IMR-90 (cell line): ENCODE measurements at regions not wholly inside any gene's neighbourhood (a gene's known extent, or its start where the extent isn't known, plus 50 kb on each side); places are given as distances from the start of the nearest gene placed in this dataset.

Experiments
- ATAC-seq: fragments of 200-7000 bp; cut with Tn5 transposase; 2 replicates; pipeline ENCODE4 v1.9.1; 2020; ENCODE audit warnings: low read depth, mild to moderate bottlenecking, moderate library complexity
- BruUV-seq: library from RNA; stranded (reverse); fragments of 400-500 nt; replicated peaks from 2 replicates; lab custom pipeline; 2021; lab: Mats Ljungman, UMichigan
- CTCF ChIA-PET: fragments of 300-600 bp; formaldehyde crosslinking; extraction: SDS; loops from one replicate; lab custom pipeline; 2021; ENCODE audit warnings: antibody characterized with exemption; lab: Yijun Ruan, JAX
- POLR2A ChIA-PET: fragments of 300-600 bp; sonication (Branson Sonifier 250); formaldehyde crosslinking; loops from one replicate; lab custom pipeline; 2022; ENCODE audit warnings: antibody characterized with exemption; ENCODE audit not compliant: unreplicated experiment; lab: Charles Lee
- DNase-seq: peaks from one replicate; pipeline ENCODE4 v3.0.0; 2013
- H2AFZ ChIP-seq: replicated peaks from 2 replicates; pipeline ENCODE3; 2013; ENCODE audit warnings: low read length, mild to moderate bottlenecking; ENCODE audit not compliant: poor library complexity
- H2AK5ac ChIP-seq: 2 replicates; pipeline ENCODE4 v1.6.1; 2013; ENCODE audit warnings: low read depth, low read length, inconsistent platforms
- H2AK9ac ChIP-seq: replicated peaks from 2 replicates; pipeline ENCODE3; 2013; ENCODE audit warnings: mild to moderate bottlenecking, low read depth, low read length, moderate library complexity; ENCODE audit not compliant: poor library complexity
- H2BK120ac ChIP-seq: 2 replicates; pipeline ENCODE4 v1.6.1; 2013; ENCODE audit warnings: low read depth, low read length, inconsistent platforms
- H2BK15ac ChIP-seq: 3 replicates; pipeline ENCODE4 v1.6.1; 2013; ENCODE audit warnings: low read depth, low read length, inconsistent platforms
- H2BK20ac ChIP-seq: 2 replicates; pipeline ENCODE4 v1.6.1; 2013; ENCODE audit warnings: low read depth, mild to moderate bottlenecking, inconsistent platforms, low read length, moderate library complexity
- H2BK5ac ChIP-seq: 2 replicates; pipeline ENCODE4 v1.6.1; 2013; ENCODE audit warnings: mild to moderate bottlenecking, low read depth, low read length, inconsistent platforms; ENCODE audit not compliant: poor library complexity, severe bottlenecking
- H3K14ac ChIP-seq: replicated peaks from 2 replicates; pipeline ENCODE4 v1.6.1; 2013; ENCODE audit warnings: low read depth, low read length, inconsistent platforms
- H3K18ac ChIP-seq: 2 replicates; pipeline ENCODE4 v1.6.1; 2013; ENCODE audit warnings: low read depth, low read length, control low read depth
- H3K23ac ChIP-seq: 2 replicates; pipeline ENCODE4 v1.6.1; 2013; ENCODE audit warnings: low read depth, low read length, inconsistent platforms
- H3K27ac ChIP-seq: 2 replicates; pipeline ENCODE4 v1.5.1; 2013; ENCODE audit warnings: mild to moderate bottlenecking, control low read depth, low read length; ENCODE audit not compliant: insufficient read depth
- H3K27me3 ChIP-seq: 2 replicates; pipeline ENCODE4 v1.6.1; 2013; ENCODE audit warnings: low read length; ENCODE audit not compliant: control insufficient read depth, insufficient read depth
- H3K36me3 ChIP-seq: 2 replicates; pipeline ENCODE4 v1.6.1; 2013; ENCODE audit warnings: low read length, mixed read lengths; ENCODE audit not compliant: control insufficient read depth, insufficient read depth
- H3K4ac ChIP-seq: 2 replicates; pipeline ENCODE4 v1.6.1; 2013; ENCODE audit warnings: low read depth, low read length, inconsistent platforms
- H3K4me1 ChIP-seq: 2 replicates; pipeline ENCODE4 v1.6.1; 2013; ENCODE audit warnings: low read length, mixed read lengths; ENCODE audit not compliant: control insufficient read depth, insufficient read depth
- H3K4me2 ChIP-seq: 2 replicates; pipeline ENCODE4 v1.6.1; 2013; ENCODE audit warnings: low read depth, mild to moderate bottlenecking, control low read depth, low read length, moderate library complexity
- H3K4me3 ChIP-seq: 2 replicates; pipeline ENCODE4 v1.5.1; 2013; ENCODE audit warnings: low read depth, mild to moderate bottlenecking, control low read depth, low read length, moderate library complexity; ENCODE audit not compliant: insufficient read depth
- H3K56ac ChIP-seq: 2 replicates; pipeline ENCODE4 v1.6.1; 2013; ENCODE audit warnings: low read length, inconsistent platforms; ENCODE audit not compliant: insufficient read depth; ENCODE audit errors: extremely low read depth
- H3K79me1 ChIP-seq, 2 experiments: 2 replicates each; pipeline ENCODE4 v1.6.1; 2013; ENCODE audit warnings: low read length in 2 of 2, inconsistent platforms in 1 of 2, low read depth in 1 of 2
- H3K9ac ChIP-seq: 2 replicates; pipeline ENCODE4 v1.6.1; 2013; ENCODE audit warnings: low read depth, low read length, control low read depth
- H3K9me1 ChIP-seq: 2 replicates; pipeline ENCODE4 v1.6.1; 2013; ENCODE audit warnings: low read length, inconsistent platforms; ENCODE audit not compliant: insufficient read depth
- H3K9me3 ChIP-seq: 2 replicates; pipeline ENCODE4 v1.6.1; 2013; ENCODE audit warnings: low read length; ENCODE audit not compliant: control insufficient read depth, insufficient read depth
- H4K20me1 ChIP-seq: 2 replicates; pipeline ENCODE4 v1.6.1; 2013; ENCODE audit warnings: low read length, inconsistent platforms; ENCODE audit not compliant: insufficient read depth
- H4K5ac ChIP-seq: 2 replicates; pipeline ENCODE4 v1.6.1; 2013; ENCODE audit warnings: mild to moderate bottlenecking, low read depth, low read length, control low read depth
- H4K8ac ChIP-seq, 2 experiments: 2 replicates each; pipeline ENCODE4 v1.6.1; 2013; ENCODE audit warnings: low read depth in 2 of 2, low read length in 2 of 2, control low read depth in 1 of 2, inconsistent platforms in 1 of 2
- H4K91ac ChIP-seq: 2 replicates; pipeline ENCODE4 v1.6.1; 2013; ENCODE audit warnings: low read depth, low read length, inconsistent platforms; ENCODE audit not compliant: insufficient read depth
- FOS ChIP-seq: fragments of 150-350 bp; IDR thresholded peaks from 2 replicates; pipeline ENCODE4 v1.6.1; 2016; ENCODE audit warnings: low read depth, low read length
- MAFK ChIP-seq: IDR thresholded peaks from 2 replicates; pipeline ENCODE4 v1.6.1; 2012; ENCODE audit warnings: low read depth, low read length, improper control_type of control experiment
- POLR2A ChIP-seq: IDR thresholded peaks from 2 replicates; pipeline ENCODE4 v1.6.1; 2012; ENCODE audit warnings: mild to moderate bottlenecking, low read depth, low read length
- WGBS, 2 experiments: methylation state at CpG; one replicate each; pipeline versions ENCODE4 v1.1.5 to v1.1.7; 2013; ENCODE audit warnings: missing lambda C conversion rate in 2 of 2; ENCODE audit not compliant: insufficient read length in 1 of 2; ENCODE audit errors: extremely low coverage in 2 of 2; 5-methylcytosine and 5-hydroxymethylcytosine counted together
- dilution Hi-C: fragments of 300-500 bp; cut with HindIII; formaldehyde crosslinking; loops from one replicate; pipeline ENCODE4 v1.14.3; 2018; ENCODE audit warnings: low sequenced_read_pairs; ENCODE audit not compliant: unreplicated experiment
- in situ Hi-C: fragments of 300-500 bp; cut with MboI; formaldehyde crosslinking; loops from 3 replicates; pipeline ENCODE4 v1.14.3; 2019; ENCODE audit warnings: low sequenced_read_pairs, inconsistent platforms, mixed read lengths
- intact Hi-C: fragments of 100-400 bp; cut with micrococcal nuclease; formaldehyde crosslinking; loops from 2 replicates; pipeline ENCODE4 v1.10.0; 2022

GRCh38 chr3:65193531-65193930 lies 505.7 kb upstream of the ADAMTS9 start:
- Histone ChIP-seq H2BK5ac (no peak overlapping the region), H2BK20ac (no peak overlapping the region), H3K56ac (no peak overlapping the region), H2AK9ac (no peak overlapping the region), H4K5ac (no peak overlapping the region), H3K9ac (no peak overlapping the region), H3K4ac (no peak overlapping the region), H3K14ac (no peak overlapping the region), H3K23ac (no peak overlapping the region), H3K27me3 (peaks cover 4% of the 10 kb centered on the region), H3K27ac (no peak overlapping the region), H4K91ac (no peak overlapping the region), H2AFZ (no peak overlapping the region), H3K9me1 (no peaks in the 10 kb centered on the region), H2BK15ac (no peak overlapping the region), H2BK120ac (no peak overlapping the region), H3K4me3 (no peak overlapping the region), H2AK5ac (no peak overlapping the region), H3K79me1 (no peaks in the 10 kb centered on the region), H3K18ac (no peak overlapping the region), H4K8ac (no peak overlapping the region), H3K4me1 (no peaks in the 10 kb centered on the region), H4K20me1 (no peaks in the 10 kb centered on the region), H3K36me3 (no peaks in the 10 kb centered on the region), H3K4me2 (no peak overlapping the region), H3K9me3 (no peaks in the 10 kb centered on the region)
- ChIA-PET CTCF (interaction anchor here (0.6 kb wide), 1 partner anchor 90 kb away, joined by 3 read pairs; no protein-coding TSS in a partner anchor), POLR2A (no interaction called here)
- in situ Hi-C loops (no loop called here), dilution Hi-C loops (no loop called here), intact Hi-C loops (no loop called here)
- DNase-seq = no peak
- ATAC-seq = no peak
- no peak for TF ChIP-seq MAFK
- no peak for TF ChIP-seq POLR2A
- no peak for TF ChIP-seq FOS
- no TSS peak for BruUV-seq
- no CpG with 5 or more reads among the region's 9 CpGs for WGBS, 2 experiments
